22Rv1 (cell line): ENCODE measurements at regions not wholly inside any gene's neighbourhood (a gene's known extent, or its start where the extent isn't known, plus 50 kb on each side); places are given as distances from the start of the nearest gene placed in this dataset.

ENCODE experiments used
- H3K27ac ChIP-seq: fragments of 450-650 bp; 2 replicates; pipeline ENCODE4 v1.5.1; 2017
- ZFX ChIP-seq: fragments of 450-650 bp; IDR thresholded peaks from 2 replicates; pipeline ENCODE4 v1.6.1; 2017; ENCODE audit warnings: antibody characterized with exemption, borderline replicate concordance
- TF ChIP-seq, protein P1 (sequence below): fragments of 450-650 bp; IDR thresholded peaks from 2 replicates; pipeline ENCODE4 v1.5.1; 2017; ENCODE audit warnings: mild to moderate bottlenecking

DNA sequence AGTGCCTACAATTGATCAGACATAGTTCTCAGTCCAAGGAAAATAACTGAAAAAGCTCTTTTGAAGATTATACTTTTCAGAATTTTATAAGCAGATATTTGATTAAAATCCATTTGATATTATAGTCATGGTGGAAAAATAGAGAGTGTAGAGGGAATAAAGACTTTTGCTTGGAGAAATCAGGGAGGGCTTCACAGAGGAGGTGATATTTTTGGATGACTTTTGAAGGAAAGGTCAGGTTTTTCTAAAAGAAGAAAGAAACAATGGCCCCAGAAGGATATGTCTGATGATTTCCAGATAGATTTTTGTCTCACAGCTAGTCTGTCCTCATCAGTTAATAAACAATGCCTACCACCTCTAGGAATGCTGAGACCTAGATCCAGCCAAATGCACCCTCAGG, 806.3 kb upstream of the CELF2 start:
- TF ChIP-seq, protein P1, sequence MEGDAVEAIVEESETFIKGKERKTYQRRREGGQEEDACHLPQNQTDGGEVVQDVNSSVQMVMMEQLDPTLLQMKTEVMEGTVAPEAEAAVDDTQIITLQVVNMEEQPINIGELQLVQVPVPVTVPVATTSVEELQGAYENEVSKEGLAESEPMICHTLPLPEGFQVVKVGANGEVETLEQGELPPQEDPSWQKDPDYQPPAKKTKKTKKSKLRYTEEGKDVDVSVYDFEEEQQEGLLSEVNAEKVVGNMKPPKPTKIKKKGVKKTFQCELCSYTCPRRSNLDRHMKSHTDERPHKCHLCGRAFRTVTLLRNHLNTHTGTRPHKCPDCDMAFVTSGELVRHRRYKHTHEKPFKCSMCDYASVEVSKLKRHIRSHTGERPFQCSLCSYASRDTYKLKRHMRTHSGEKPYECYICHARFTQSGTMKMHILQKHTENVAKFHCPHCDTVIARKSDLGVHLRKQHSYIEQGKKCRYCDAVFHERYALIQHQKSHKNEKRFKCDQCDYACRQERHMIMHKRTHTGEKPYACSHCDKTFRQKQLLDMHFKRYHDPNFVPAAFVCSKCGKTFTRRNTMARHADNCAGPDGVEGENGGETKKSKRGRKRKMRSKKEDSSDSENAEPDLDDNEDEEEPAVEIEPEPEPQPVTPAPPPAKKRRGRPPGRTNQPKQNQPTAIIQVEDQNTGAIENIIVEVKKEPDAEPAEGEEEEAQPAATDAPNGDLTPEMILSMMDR, result no peak
- no peak for TF ChIP-seq ZFX
- H3K27ac ChIP-seq, result no peak overlapping the region

DNA sequence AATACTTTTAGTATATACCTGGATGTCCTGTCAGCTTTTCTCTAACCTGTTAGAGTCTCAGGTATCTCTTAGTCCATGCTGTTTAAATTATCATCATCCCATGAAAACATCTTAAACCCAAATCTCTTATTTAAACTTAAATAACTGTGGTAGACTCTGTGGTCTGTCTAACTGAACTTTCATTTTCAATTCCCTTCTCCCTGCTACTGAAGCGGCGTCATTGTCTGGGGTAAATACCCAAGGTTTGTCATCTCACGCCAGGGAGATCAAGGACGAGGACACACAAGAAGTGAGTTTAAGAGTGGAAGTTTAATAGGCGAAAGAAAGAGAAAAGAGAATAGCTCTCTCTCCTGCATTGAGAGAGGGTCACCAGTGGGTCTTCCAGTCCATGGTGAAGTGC, 804.4 kb upstream of the CELF2 start:
- no peak overlapping the region for H3K27ac ChIP-seq
- no peak for TF ChIP-seq ZFX
- TF ChIP-seq, protein P1, result no peak

DNA sequence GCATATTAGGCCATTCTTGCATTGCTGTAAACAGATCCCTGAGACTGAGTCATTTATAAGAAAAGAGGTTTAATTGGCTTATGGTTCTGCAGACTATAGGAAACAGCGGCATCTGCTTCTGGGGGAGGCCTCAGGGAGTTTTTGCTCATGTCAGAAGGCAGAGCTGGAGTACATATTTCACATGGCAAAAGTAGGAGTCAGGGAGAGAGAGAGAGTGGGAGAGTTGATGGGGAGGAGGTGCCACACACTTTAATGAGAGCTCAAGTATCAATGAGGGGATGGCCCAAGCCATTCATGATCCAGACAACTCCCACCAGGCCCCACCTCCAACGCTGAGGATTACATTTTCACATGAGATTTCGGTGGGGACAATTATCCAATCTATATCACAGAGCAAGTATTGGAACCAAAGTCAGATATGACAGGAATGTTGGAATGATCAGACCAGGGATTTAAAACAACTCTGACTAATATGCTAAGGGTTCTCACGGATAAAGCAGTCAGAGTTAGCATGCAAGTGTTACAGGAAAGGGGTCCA, 795.3 kb upstream of the CELF2 start:
- no peak overlapping the region for H3K27ac ChIP-seq
- no peak for TF ChIP-seq ZFX
- TF ChIP-seq, protein P1, result no peak

DNA sequence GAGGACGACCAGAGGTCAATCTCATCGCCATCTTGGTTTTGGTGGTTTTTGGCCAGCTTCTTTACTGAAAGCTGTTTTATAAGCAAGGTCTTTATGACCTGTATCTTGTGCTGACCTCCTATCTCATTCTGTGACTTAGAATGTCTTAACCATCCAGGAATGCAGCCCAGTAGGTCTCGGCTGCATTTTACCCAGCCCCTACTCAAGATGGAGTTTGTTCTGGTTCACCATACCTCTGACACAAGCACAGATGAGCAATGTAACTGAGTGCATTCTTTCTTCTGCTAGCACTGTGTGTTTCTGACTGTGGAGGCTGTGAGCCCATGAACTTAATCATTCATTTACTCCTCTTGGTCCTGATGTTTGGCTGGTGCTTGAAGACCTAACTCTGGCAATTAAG, 794.5 kb upstream of the CELF2 start:
- TF ChIP-seq ZFX, result no peak
- TF ChIP-seq, protein P1, result no peak
- H3K27ac ChIP-seq, result no peak overlapping the region

DNA sequence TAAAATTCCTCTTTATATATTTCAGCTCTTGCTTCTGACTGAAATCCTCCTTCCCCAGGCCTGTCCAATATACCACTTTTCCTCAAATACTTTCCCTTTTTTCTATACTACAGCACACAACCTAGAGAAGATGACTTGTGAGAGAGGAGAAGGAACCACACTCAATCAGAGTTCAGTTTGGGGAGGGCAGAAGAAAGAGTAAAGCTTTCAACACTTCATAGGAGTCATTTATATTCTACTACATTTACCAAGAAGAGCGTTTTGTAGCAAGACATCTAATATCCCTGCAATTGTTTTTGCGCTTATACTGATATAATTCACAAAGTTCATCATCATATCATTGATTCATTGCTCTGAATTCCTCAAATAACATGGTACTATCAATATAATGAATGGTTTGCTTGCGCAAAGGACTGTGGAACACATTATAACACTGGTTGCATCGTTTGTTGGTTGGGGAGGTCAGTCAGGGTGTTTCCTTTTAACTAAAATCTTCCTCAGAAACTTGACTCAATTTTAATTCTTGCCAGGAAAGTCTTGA, 792.5 kb upstream of the CELF2 start:
- no peak overlapping the region for H3K27ac ChIP-seq
- no peak for TF ChIP-seq ZFX
- TF ChIP-seq, protein P1, result no peak

DNA sequence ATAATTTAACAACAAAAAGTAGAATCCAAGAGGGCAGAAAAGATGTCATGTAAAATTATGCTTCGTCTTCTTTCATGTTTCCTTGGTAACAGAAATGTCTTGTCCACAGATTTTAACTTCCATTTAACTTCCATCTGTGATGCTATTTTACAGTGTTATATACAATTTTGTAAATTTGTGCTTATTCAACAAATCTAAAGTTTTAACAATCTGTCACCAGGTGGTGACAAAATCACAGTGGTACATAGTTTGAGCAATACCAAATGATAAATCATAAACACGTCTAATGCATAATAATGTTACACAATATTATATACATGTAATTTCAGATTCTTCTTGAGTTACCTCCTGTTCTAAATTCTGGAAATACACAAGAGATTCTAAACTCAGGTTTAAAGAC, 784.4 kb upstream of the CELF2 start:
- TF ChIP-seq, protein P1, result no peak
- no peak for TF ChIP-seq ZFX
- no peak overlapping the region for H3K27ac ChIP-seq

DNA sequence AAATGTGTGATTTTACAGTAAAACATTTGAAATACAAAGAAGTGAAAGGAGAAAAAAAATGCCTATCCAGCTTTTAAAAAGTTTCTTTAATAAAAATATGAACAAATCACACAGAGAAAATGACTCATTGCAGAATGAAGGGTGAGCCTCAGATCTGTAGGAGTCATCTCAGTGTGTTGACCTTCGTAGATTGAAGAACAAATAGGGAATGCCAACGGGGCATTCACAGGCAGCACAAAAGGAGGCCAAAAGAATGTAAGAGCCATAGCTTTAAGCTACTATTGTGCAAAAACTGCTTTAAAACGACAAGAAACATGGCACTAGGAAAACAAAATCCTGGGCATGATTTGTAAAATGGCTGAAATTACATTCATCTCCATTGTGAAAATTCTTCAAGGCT, 782.7 kb upstream of the CELF2 start:
- no peak overlapping the region for H3K27ac ChIP-seq
- TF ChIP-seq, protein P1, result no peak
- no peak for TF ChIP-seq ZFX
